ENCODE measurements at regions not wholly inside any gene's neighbourhood (a gene's known extent, or its start where the extent isn't known, plus 50 kb on each side); places are given as distances from the start of the nearest gene placed in this dataset.

DNA sequence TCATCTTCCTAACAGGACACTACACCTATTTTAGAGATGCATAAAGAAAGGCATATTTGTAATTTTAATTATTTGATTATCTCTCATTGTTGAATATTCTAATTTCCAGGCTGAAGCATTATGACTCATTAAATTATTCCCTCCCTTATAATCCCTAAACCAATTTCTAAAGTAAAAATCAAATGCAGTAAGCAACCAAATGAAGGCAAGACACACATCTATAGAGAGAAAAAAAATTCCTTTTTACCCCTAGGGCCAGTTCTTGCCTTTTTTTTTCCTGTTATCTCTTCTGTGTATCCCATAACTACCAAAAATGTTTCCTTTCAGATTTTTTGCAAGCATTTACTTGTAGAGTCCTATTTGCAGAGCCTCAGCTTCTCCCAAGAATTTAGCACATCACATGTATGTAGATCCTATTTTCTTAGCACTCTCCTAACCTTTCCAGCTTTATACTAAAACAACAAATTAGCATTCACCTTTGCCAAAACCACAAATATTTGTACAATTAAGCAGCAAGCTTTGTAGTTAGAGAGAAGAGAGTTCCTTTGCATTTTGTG lies 177.9 kb downstream of the SATB1 start:
- H3K4me2 ChIP-seq (ENCODE audit: unreplicated experiment) = no peak overlapping the region
- DNase-seq = no peak
- H2AFZ ChIP-seq = no peak overlapping the region
- no peak overlapping the region for H3K9ac ChIP-seq
- TF ChIP-seq EZH2phosphoT487 (IDR thresholded peaks at IDR 0.05; ENCODE audit: insufficient read depth, low read depth) (no peak), EZH2 (IDR thresholded peaks at IDR 0.05; ENCODE audit: insufficient read depth, poor library complexity, severe bottlenecking) (no peak)
- H3K27ac ChIP-seq = no peak overlapping the region
- H3K27me3 ChIP-seq (replicated peaks; ENCODE audit: insufficient read depth) = no peaks in the 10 kb centered on the region
- H3K79me2 ChIP-seq (ENCODE audit: insufficient read depth) = no peaks in the 10 kb centered on the region
- H3K4me1 ChIP-seq (ENCODE audit: insufficient read depth) = 0 out of 2 replicates have a peak, but pooled peaks cover 5% of the 10 kb centered on the region
- H3K9me3 ChIP-seq (ENCODE audit: low read depth) = no peaks in the 10 kb centered on the region
- in situ Hi-C loops (cut with MboI) = no loop called here
- H4K20me1 ChIP-seq (ENCODE audit: insufficient read depth) = no peaks in the 10 kb centered on the region
- no peaks in the 10 kb centered on the region for H3F3A ChIP-seq (ENCODE audit: insufficient read depth)
- H3K4me3 ChIP-seq = no peak overlapping the region
- H3K36me3 ChIP-seq (ENCODE audit: low read depth) = no peaks in the 10 kb centered on the region
- H3K9me2 ChIP-seq (ENCODE audit: insufficient read depth) = peaks cover 3% of the 10 kb centered on the region; the same call in 1 of the 2 replicates

DNA sequence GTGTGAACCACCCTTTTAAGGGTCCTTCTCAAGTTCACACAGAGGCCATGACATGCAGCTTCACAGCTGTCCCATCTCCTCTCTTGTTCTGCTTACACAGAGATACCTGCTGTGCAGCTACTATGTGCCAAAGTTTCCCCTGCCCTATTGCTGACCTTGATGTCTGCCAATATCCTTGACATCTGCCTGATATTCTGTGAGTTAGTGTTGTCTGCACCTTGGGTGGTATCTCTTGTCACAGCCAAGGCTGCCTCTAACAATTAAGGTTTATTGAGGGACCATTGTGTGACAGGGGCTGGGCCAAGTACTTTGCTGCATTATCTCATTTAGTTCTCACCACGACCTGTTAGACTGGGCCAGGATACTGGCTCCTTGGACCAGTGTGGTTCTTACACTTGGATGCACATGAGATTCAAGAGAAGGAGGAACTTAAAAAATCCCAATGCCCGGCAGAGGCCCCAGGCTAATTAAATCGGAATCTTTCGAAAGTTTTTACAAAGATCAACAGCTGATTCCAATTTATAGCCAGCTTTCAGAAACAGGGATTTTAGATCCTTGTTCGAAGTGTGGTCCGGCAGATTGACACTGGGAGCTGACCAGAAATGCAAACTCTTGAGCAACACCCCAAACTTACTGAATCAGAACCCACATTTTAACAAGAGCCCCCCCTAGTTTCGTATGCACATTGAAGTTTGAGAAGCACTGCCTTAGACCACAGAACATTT lies 178.6 kb downstream of the SATB1 start:
- WGBS, 2 experiments (ENCODE audit: low coverage in 1 of 2, low lambda C conversion rate in 2 of 2, missing lambda C conversion rate in 2 of 2) = 9 to 10% methylated on average over 7 of the region's 7 CpGs
- Histone ChIP-seq H3K9me2 (ENCODE audit: insufficient read depth) (peaks cover 3% of the 10 kb centered on the region; the same call in 1 of the 2 replicates), H3K4me3 (no peak overlapping the region), H2AFZ (no peak overlapping the region), H3K27ac (no peak overlapping the region), H3K79me2 (ENCODE audit: insufficient read depth) (no peaks in the 10 kb centered on the region), H3K4me2 (ENCODE audit: unreplicated experiment) (no peak overlapping the region), H3K9ac (no peak overlapping the region), H4K20me1 (ENCODE audit: insufficient read depth) (no peaks in the 10 kb centered on the region), H3K36me3 (ENCODE audit: low read depth) (no peaks in the 10 kb centered on the region), H3F3A (ENCODE audit: insufficient read depth) (no peaks in the 10 kb centered on the region), H3K4me1 (ENCODE audit: insufficient read depth) (0 out of 2 replicates have a peak, but pooled peaks cover 5% of the 10 kb centered on the region), H3K27me3 (replicated peaks; ENCODE audit: insufficient read depth) (no peaks in the 10 kb centered on the region), H3K9me3 (ENCODE audit: low read depth) (no peaks in the 10 kb centered on the region)
- in situ Hi-C loops (cut with MboI) = no loop called here
- TF ChIP-seq EZH2 (IDR thresholded peaks at IDR 0.05; ENCODE audit: insufficient read depth, poor library complexity, severe bottlenecking) (no peak), EZH2phosphoT487 (IDR thresholded peaks at IDR 0.05; ENCODE audit: insufficient read depth, low read depth) (no peak)
- no peak for DNase-seq

DNA sequence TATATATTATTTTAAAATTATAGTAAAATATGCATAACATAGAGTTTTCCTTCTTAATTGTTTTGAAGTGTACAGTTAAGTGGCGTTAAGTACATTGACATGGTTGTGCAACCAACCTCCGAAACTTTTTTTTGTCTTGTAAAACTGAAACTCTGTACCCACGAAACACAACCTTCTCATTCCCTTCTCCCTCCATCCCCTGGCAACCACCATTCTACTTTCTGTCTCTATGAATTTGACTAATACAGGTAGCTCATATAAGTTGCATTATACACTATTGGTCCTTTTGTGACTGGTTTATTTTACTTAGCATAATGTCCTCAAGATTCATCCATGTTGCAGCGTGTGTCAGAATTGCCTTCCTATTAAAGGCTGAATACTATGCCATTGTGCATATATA lies 179.4 kb downstream of the SATB1 start:
- no peaks in the 10 kb centered on the region for H3K9me3 ChIP-seq (ENCODE audit: low read depth)
- no peak overlapping the region for H3K4me3 ChIP-seq
- H4K20me1 ChIP-seq (ENCODE audit: insufficient read depth) = no peaks in the 10 kb centered on the region
- TF ChIP-seq EZH2 (IDR thresholded peaks at IDR 0.05; ENCODE audit: insufficient read depth, poor library complexity, severe bottlenecking) (no peak), EZH2phosphoT487 (IDR thresholded peaks at IDR 0.05; ENCODE audit: insufficient read depth, low read depth) (no peak)
- H3K79me2 ChIP-seq (ENCODE audit: insufficient read depth) = no peaks in the 10 kb centered on the region
- H3F3A ChIP-seq (ENCODE audit: insufficient read depth) = no peaks in the 10 kb centered on the region
- H3K36me3 ChIP-seq (ENCODE audit: low read depth) = no peaks in the 10 kb centered on the region
- in situ Hi-C loops (cut with MboI) = no loop called here
- no peak for DNase-seq
- H3K4me1 ChIP-seq (ENCODE audit: insufficient read depth) = 0 out of 2 replicates have a peak, but pooled peaks cover 5% of the 10 kb centered on the region
- no peak overlapping the region for H3K9ac ChIP-seq
- H3K27ac ChIP-seq = no peak overlapping the region
- no peak overlapping the region for H2AFZ ChIP-seq
- no peaks in the 10 kb centered on the region for H3K27me3 ChIP-seq (replicated peaks; ENCODE audit: insufficient read depth)
- H3K9me2 ChIP-seq (ENCODE audit: insufficient read depth) = peaks cover 3% of the 10 kb centered on the region; the same call in 1 of the 2 replicates
- no peak overlapping the region for H3K4me2 ChIP-seq (ENCODE audit: unreplicated experiment)
- 57 to 61% methylated on average over 4 of the region's 4 CpGs for WGBS, 2 experiments (ENCODE audit: low coverage in 1 of 2, low lambda C conversion rate in 2 of 2, missing lambda C conversion rate in 2 of 2)

DNA sequence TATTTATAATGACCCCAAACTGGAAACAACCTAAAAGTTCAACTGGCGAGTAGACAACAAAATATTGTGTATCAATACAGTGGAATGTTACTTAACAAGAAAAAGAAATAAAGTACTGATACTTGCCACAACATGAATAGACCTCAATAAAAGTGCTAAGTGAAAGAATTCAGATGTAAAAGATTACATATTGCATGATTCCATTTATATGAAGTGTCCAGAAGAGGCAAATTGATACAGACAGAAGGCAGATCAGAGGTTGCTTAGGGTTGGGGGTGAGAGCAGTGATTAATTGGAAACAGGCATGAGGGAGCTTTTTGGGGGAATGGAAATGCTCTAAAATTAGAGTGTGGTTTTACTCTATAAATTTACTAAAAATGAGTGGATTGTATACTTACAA lies 183.3 kb downstream of the SATB1 start:
- Histone ChIP-seq H3K36me3 (ENCODE audit: low read depth) (no peaks in the 10 kb centered on the region), H3K27me3 (replicated peaks; ENCODE audit: insufficient read depth) (no peaks in the 10 kb centered on the region), H2AFZ (no peak overlapping the region), H4K20me1 (ENCODE audit: insufficient read depth) (no peaks in the 10 kb centered on the region), H3K9me3 (ENCODE audit: low read depth) (no peaks in the 10 kb centered on the region), H3K9ac (no peak overlapping the region), H3K79me2 (ENCODE audit: insufficient read depth) (no peaks in the 10 kb centered on the region), H3K4me2 (ENCODE audit: unreplicated experiment) (no peak overlapping the region), H3K4me1 (ENCODE audit: insufficient read depth) (peaks cover 23% of the 10 kb centered on the region), H3K27ac (no peak overlapping the region), H3F3A (ENCODE audit: insufficient read depth) (peaks cover 13% of the 10 kb centered on the region), H3K9me2 (ENCODE audit: insufficient read depth) (peaks cover 3% of the 10 kb centered on the region; the same call in 1 of the 2 replicates), H3K4me3 (no peak overlapping the region)
- 54 to 81% methylated on average over 1 of the region's 1 CpG for WGBS, 2 experiments (ENCODE audit: low coverage in 1 of 2, low lambda C conversion rate in 2 of 2, missing lambda C conversion rate in 2 of 2)
- in situ Hi-C loops (cut with MboI) = no loop called here
- no peak for DNase-seq
- no peak for TF ChIP-seq EZH2phosphoT487 (IDR thresholded peaks at IDR 0.05; ENCODE audit: insufficient read depth, low read depth)
- no peak for TF ChIP-seq EZH2 (IDR thresholded peaks at IDR 0.05; ENCODE audit: insufficient read depth, poor library complexity, severe bottlenecking)
